Adrenal gland (tissue), 9 donors: ENCODE measurements at regions not wholly inside any gene's neighbourhood (a gene's known extent, or its start where the extent isn't known, plus 50 kb on each side); places are given as distances from the start of the nearest gene placed in this dataset.

Experiments
- DNase-seq, 7 donors: peaks; one replicate each; pipeline ENCODE4 v3.0.0-alpha.2; 2019 to 2020
- H3K27ac ChIP-seq, 5 donors: fragments of 200-600 bp; sonication (generic) in 4 of 5; 1 replicate in 3 of 5; 2 replicates in 2 of 5; pipeline versions ENCODE4 v1.5.1 to v1.8.0; 2016 to 2020; ENCODE audit warnings: mild to moderate bottlenecking in 1 of 5
- H3K27me3 ChIP-seq: fragments of 200-600 bp; 2 replicates; pipeline ENCODE4 v1.8.0; 2021
- H3K36me3 ChIP-seq, 2 donors: fragments of 200-600 bp; replicated peaks in 1 of 2; 1 replicate in 1 of 2; 2 replicates in 1 of 2; pipeline versions ENCODE4 v1.5.1 to v1.8.0; 2018 to 2022
- H3K4me1 ChIP-seq, 2 donors: fragments of 200-600 bp; replicated peaks in 1 of 2; 1 replicate in 1 of 2; 2 replicates in 1 of 2; pipeline versions ENCODE4 v1.5.1 to v1.8.0; 2018 to 2021
- H3K4me3 ChIP-seq, 4 donors: fragments of 200-600 bp; sonication (generic) in 3 of 4; one replicate each; pipeline ENCODE4 v1.5.1; 2016 to 2018
- H3K9me3 ChIP-seq, 3 donors: fragments of 200-600 bp; sonication (generic) in 1 of 3; replicated peaks in 1 of 3; 1 replicate in 2 of 3; 2 replicates in 1 of 3; pipeline versions ENCODE4 v1.5.1 to v1.8.0; 2016 to 2021
- POLR2A ChIP-seq, 2 donors: fragments of 450-650 bp; IDR thresholded peaks; one replicate each; pipeline ENCODE4 v1.6.1; 2017; ENCODE audit warnings: antibody characterized with exemption in 2 of 2, mild to moderate bottlenecking in 2 of 2, moderate library complexity in 1 of 2
- WGBS, 4 donors: extraction: QIAGEN DNeasy Blood & Tissue Kit in 2 of 4; methylation state at CpG; one replicate each; pipeline versions ENCODE4 v1.1.5 to v1.1.7; 2013 to 2017; 5-methylcytosine and 5-hydroxymethylcytosine counted together
- intact Hi-C, 2 donors: fragments of 100-400 bp; cut with DNase I; formaldehyde crosslinking; loops; one replicate each; pipeline versions ENCODE4 v1.14.1 to v1.15.0; 2022 to 2023
- TF ChIP-seq, protein P1 (sequence below), 6 experiments: fragments of 450-650 bp in 4 of 6; fragments of 200-600 bp in 2 of 6; sonication (generic) in 1 of 6; IDR thresholded peaks; 1 replicate in 5 of 6; 2 replicates in 1 of 6; pipeline versions ENCODE4 v1.5.1 to v1.8.0; 2016 to 2021; ENCODE audit warnings: antibody characterized with exemption in 6 of 6, mild to moderate bottlenecking in 2 of 6, moderate library complexity in 1 of 6
- donor health status: healthy with polysubstance abuse.
- donor health status: Bipolar disorder and iron deficiency.
- donor health status: DM: yes; HTN: yes; CAD: no.
- donor health status: DM: no; HTN: no; CAD: no.
- donor health status: DM: no; HTN: no; CAD: no.

DNA sequence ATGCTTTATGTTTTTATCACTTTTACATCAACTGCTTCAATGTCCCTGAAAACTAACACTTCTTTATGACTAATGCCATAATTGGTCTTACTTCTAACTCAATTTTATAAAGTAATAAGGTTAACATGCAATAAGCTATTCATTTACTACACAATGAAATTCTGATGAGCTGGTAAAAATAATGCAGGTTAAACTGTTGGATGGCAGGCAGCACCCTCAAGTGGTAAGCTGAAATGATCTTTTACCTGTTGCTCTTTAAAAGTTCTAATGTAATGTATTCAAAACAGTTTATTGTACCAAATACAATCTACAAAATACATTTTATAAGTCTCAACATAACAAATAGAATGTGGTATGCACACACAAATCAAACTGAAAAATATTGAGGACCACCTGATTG lies 1280.3 kb downstream of the CDH8 start:
- no peaks in the 10 kb centered on the region for H3K27me3 ChIP-seq
- H3K27ac ChIP-seq: no peak overlapping the region
- no peak for DNase-seq
- H3K4me3 ChIP-seq: no peak overlapping the region
- intact Hi-C loops: no loop called here
- H3K4me1 ChIP-seq: no peaks in the 10 kb centered on the region
- no peaks in the 10 kb centered on the region for H3K36me3 ChIP-seq
- no peaks in the 10 kb centered on the region for H3K9me3 ChIP-seq
- no peak for TF ChIP-seq POLR2A (IDR thresholded peaks at IDR 0.05)
- TF ChIP-seq, protein P1, sequence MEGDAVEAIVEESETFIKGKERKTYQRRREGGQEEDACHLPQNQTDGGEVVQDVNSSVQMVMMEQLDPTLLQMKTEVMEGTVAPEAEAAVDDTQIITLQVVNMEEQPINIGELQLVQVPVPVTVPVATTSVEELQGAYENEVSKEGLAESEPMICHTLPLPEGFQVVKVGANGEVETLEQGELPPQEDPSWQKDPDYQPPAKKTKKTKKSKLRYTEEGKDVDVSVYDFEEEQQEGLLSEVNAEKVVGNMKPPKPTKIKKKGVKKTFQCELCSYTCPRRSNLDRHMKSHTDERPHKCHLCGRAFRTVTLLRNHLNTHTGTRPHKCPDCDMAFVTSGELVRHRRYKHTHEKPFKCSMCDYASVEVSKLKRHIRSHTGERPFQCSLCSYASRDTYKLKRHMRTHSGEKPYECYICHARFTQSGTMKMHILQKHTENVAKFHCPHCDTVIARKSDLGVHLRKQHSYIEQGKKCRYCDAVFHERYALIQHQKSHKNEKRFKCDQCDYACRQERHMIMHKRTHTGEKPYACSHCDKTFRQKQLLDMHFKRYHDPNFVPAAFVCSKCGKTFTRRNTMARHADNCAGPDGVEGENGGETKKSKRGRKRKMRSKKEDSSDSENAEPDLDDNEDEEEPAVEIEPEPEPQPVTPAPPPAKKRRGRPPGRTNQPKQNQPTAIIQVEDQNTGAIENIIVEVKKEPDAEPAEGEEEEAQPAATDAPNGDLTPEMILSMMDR (IDR thresholded peaks at IDR 0.05): no peak

DNA sequence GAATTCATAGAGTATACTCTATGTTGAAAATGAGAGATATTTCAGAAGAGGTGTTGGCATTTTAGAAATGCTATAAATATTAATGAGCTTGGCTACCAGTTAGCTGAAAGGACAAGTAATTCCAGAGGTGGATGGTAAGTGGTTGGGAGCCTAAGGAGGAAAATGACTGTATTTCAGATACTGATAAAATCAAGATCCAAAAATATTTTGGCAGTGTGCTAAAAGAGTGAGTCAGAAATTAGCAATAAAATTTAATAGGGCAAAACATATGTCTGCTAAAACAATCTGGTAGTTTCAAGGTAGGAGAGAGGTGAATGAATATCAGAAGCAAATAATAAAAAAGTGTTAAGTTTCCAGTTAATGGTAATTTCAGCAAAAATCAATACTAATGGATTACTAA lies 1287.9 kb downstream of the CDH8 start:
- H3K27me3 ChIP-seq: no peaks in the 10 kb centered on the region
- no peaks in the 10 kb centered on the region for H3K4me1 ChIP-seq
- no peaks in the 10 kb centered on the region for H3K9me3 ChIP-seq
- intact Hi-C loops: no loop called here
- no peaks in the 10 kb centered on the region for H3K36me3 ChIP-seq
- TF ChIP-seq, protein P1 (IDR thresholded peaks at IDR 0.05): no peak
- no peak for TF ChIP-seq POLR2A (IDR thresholded peaks at IDR 0.05)
- DNase-seq: no peak
- H3K27ac ChIP-seq: no peak overlapping the region
- no peak overlapping the region for H3K4me3 ChIP-seq

DNA sequence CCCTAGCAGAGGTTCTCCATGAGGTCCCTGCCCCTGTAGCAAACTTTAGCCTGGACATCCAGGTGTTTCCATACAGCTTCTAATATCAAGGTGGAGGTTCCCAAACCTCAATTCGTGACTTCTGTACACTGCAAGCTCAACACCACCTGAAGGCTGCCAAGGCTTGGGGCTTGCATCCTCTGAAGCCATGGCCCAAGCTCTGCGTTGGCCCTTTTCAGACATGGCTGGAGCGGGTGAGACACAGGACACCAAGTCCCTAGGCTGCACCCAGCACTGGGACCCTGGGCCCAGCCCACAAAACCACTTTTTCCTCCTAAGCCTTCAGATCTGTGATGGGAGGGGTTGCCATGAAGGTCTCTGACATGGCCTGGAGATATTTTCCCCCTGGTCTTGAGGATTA lies 1292.0 kb downstream of the CDH8 start:
- no peaks in the 10 kb centered on the region for H3K4me1 ChIP-seq
- no peak overlapping the region for H3K4me3 ChIP-seq
- TF ChIP-seq, protein P1 (IDR thresholded peaks at IDR 0.05): no peak
- TF ChIP-seq POLR2A (IDR thresholded peaks at IDR 0.05): no peak
- H3K27me3 ChIP-seq: no peaks in the 10 kb centered on the region
- DNase-seq: no peak
- no peaks in the 10 kb centered on the region for H3K36me3 ChIP-seq
- no peak overlapping the region for H3K27ac ChIP-seq
- WGBS, 4 donors: 38 to 82% (median 77%) methylated on average over 1 to 3 of the region's 3 CpGs
- intact Hi-C loops: no loop called here
- H3K9me3 ChIP-seq: no peaks in the 10 kb centered on the region

DNA sequence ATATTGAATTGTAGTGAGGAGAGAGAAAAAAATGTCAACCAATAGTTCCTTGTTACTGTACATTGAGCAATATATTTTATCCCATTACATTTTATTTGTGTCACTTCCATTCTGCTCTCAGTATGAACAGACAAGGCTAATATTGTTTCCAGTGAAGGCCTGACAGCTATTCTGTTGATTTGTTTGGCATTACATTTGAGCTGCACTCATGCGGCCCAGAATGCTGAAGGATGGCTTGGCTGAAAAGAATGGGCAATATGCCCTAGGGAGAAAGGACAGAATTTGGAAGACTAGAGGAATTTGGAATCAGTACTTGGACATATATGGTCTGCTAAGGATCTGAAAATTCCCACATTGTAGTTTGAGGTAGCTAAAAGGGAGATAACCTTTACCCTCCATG lies 1294.4 kb downstream of the CDH8 start:
- no peak for DNase-seq
- Histone ChIP-seq H3K36me3 (no peaks in the 10 kb centered on the region), H3K4me3 (no peak overlapping the region), H3K27ac (no peak overlapping the region), H3K4me1 (no peaks in the 10 kb centered on the region), H3K27me3 (no peaks in the 10 kb centered on the region), H3K9me3 (no peaks in the 10 kb centered on the region)
- WGBS, 4 donors: 71 to 82% (median 76%) methylated on average over 1 of the region's 1 CpG
- TF ChIP-seq, protein P1 (IDR thresholded peaks at IDR 0.05): no peak
- no peak for TF ChIP-seq POLR2A (IDR thresholded peaks at IDR 0.05)
- intact Hi-C loops: no loop called here
